Peyer's patch (tissue), 4 donors: ENCODE measurements at regions not wholly inside any gene's neighbourhood (a gene's known extent, or its start where the extent isn't known, plus 50 kb on each side); places are given as distances from the start of the nearest gene placed in this dataset.

Experiments
- POLR2A ChIP-seq, 2 donors: fragments of 450-650 bp; IDR thresholded peaks; one replicate each; pipeline ENCODE4 v1.5.1; 2017; ENCODE audit warnings: antibody characterized with exemption in 2 of 2, mild to moderate bottlenecking in 2 of 2, moderate library complexity in 2 of 2
- TF ChIP-seq, protein P1 (sequence below), 6 experiments: fragments of 450-650 bp in 4 of 6; fragments of 200-600 bp in 2 of 6; sonication (generic) in 1 of 6; IDR thresholded peaks; one replicate each; pipeline ENCODE4 v1.5.1; 2017 to 2019; ENCODE audit warnings: antibody characterized with exemption in 6 of 6, mild to moderate bottlenecking in 3 of 6, moderate library complexity in 1 of 6

DNA sequence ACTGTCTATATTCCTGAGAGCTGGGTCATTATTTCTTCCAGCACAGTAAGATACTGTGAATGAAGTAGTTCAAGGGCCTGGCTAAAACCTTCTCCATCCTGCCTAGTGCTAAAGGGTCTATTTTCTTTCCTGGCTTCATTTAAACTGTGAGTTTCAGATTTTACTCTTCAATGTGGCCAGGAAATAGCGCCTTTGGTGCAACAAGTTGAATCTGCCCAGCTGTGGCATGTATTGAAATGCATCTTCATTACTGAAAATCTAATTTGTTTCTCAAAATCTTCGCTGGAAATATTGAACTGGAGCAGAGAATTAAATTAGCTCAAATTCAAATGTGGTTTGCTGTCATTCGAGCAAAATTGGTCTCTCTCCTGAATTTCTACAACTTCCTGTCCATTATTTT is 114.6 kb upstream of the KCNG1 start:
- TF ChIP-seq, protein P1, sequence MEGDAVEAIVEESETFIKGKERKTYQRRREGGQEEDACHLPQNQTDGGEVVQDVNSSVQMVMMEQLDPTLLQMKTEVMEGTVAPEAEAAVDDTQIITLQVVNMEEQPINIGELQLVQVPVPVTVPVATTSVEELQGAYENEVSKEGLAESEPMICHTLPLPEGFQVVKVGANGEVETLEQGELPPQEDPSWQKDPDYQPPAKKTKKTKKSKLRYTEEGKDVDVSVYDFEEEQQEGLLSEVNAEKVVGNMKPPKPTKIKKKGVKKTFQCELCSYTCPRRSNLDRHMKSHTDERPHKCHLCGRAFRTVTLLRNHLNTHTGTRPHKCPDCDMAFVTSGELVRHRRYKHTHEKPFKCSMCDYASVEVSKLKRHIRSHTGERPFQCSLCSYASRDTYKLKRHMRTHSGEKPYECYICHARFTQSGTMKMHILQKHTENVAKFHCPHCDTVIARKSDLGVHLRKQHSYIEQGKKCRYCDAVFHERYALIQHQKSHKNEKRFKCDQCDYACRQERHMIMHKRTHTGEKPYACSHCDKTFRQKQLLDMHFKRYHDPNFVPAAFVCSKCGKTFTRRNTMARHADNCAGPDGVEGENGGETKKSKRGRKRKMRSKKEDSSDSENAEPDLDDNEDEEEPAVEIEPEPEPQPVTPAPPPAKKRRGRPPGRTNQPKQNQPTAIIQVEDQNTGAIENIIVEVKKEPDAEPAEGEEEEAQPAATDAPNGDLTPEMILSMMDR (IDR thresholded peaks at IDR 0.05) = no peak
- no peak for TF ChIP-seq POLR2A (IDR thresholded peaks at IDR 0.05)
